Stimulated activated CD4-positive, alpha-beta T cell treated with anti-CD3 and anti-CD28 coated beads, Interleukin-12 subunit alpha, Interleukin-12 subunit beta, amount 100 ng/mL, for 48 hours (primary cell): ENCODE measurements at regions not wholly inside any gene's neighbourhood (a gene's known extent, or its start where the extent isn't known, plus 50 kb on each side); places are given as distances from the start of the nearest gene placed in this dataset.
"Not testable (repeated sequence)": the region's sequence is repeated elsewhere in the genome, so short reads cannot be mapped to it uniquely, and the experiment has no call there.

Experiments used
- DNase-seq, 3 donors: peaks; one replicate each; pipeline ENCODE4 v3.0.0-alpha.2; 2020; ENCODE audit warnings: low read depth in 2 of 3, low spot score in 1 of 3

DNA sequence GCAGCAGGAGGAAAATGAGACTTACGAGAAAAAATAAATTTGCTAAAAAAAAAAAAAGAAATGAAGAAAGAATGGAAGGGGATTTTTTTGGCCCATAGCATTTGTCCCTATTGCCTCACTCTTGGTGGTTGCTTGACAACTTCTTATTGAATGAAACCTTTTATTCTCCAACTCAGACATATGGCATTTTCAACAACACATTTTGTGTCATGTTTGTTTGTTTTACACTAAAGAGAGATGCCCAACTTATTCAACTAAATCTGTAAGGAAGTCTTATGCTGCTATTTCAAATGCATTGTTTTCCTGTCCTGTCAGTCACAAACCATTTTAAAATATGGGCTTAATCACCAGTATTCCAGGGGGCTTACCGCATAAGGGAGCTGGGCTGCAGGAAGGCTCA is 409.1 kb upstream of the TENM3 start:
- DNase-seq = no peak

DNA sequence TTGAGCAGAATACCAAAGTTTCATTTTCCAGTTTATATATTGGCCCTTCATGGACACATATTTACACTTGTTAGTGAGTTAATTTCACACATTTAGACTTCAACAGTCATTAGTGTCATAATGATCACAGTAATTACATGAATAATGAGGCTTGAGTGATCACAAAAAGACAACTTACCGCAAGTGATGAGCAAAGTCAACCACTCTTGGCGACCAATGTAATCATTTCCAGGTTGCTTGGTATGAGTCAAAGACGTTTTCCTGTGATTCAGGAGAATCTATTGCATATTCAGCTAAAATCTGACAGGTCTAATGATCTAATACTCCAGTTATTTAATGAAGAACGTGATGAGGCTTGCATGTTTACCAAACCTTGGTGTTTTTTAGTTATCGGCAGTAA is 407.9 kb upstream of the TENM3 start:
- DNase-seq = no peak

DNA sequence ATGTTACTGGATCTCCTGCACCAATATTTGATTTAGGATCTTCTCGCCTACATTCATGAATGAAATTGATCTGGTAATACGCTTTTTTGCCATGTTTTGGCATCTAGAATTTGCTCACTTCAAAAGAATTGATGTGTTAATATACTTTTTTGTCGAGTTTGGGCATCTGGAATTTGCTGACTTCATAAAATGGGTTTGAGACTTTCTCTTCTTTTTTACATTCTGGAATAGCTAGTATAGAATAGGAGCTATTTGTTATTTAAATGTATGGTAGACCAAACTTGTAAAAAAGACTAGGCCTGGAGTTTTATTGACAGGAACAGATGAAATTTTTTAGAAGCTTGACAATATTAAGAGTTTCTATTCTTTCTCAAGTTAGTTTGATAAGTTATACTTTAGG is 404.9 kb upstream of the TENM3 start:
- DNase-seq = no peak

DNA sequence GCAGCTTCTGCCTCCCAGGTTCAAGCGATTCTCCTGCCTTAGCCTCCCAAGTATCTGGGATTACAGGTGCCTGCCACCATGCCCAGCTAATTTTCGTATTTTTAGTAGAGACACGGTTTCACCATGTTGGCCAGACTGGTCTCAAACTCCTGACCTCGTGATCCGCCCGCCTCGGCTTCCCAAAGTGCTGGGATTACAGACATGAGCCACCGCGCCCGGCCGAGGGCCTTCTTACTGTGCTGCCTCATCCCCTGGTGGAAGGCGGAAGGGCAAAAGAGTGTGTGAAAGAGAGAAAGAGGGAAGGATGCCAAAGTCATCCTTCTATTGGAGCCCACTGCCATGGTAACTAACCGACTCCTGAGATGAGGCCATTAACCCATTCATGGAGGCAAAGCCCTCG is 399.4 kb upstream of the TENM3 start:
- DNase-seq = not testable (repeated sequence)

DNA sequence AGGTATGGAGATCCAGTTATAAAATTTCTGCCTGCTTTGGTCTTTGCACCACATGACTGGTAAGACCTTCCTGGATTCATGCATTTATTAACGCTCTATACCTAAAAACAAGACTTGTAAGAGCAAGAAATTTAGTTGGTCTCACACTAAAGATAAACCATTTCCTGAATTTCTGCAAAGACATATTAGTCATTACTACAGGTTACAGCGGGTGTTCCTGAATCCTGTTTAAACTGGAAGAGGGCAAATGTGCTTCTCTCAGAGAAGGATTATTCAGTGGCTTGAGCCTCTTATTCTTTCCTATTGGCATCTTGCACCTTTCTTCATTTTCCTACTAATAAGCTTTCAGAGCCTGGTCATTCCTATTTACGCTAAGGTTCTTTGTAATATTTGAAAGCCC is 397.6 kb upstream of the TENM3 start:
- DNase-seq = no peak

DNA sequence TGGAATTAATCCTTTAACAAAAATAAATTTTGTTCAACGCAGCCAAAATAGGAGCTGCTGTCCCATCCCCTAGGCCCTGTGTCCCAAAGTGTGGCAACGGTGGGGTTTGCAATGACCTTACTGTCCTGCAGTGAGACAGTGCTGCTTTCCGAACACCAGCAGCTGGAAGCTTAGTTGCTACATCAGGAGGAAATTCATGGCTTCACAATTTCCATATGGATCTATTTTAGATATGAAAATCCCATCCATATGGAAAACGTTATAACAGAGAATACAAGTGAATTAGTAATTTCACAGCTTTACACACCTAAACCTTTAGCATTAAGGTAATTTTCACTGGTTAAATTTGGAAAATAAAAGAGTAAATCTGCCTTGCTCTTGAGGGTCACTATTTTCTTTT is 396.3 kb upstream of the TENM3 start:
- no peak for DNase-seq

DNA sequence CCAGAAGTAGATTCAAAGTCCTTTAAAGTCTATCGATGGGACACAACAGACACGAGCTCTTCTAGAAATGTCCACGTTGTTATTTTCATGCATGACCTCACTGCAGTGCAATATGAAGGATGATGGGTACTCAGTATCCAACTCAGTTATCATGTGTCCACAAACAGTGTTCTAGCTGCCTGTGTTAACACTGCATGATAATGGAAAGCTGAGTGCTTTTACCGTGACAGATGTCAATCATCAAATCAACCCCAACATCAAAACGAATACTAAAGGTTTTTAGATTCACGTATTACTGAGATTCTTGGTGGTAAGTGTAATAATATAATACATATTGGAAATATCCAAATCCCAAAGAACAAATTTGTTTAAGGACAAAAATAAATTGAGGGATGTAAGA is 394.8 kb upstream of the TENM3 start:
- no peak for DNase-seq

DNA sequence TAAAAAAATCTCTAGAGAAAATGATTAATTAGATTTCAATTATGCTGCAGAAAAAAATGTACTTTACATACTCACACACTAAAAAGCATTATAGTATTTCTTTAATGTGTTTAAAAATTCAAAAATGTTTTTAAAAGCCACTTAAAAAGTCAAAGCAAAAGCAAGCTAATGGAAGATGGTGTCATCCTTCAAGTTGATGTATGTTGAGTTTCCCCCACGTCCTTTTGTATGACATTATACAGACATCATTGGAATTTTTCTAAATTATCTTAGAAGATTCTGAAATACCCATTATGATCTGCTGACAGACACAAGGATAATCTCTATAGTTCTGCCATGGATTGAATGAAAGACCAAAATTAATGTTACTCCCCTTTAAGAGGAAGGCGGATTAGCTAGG is 393.7 kb upstream of the TENM3 start:
- DNase-seq = no peak

DNA sequence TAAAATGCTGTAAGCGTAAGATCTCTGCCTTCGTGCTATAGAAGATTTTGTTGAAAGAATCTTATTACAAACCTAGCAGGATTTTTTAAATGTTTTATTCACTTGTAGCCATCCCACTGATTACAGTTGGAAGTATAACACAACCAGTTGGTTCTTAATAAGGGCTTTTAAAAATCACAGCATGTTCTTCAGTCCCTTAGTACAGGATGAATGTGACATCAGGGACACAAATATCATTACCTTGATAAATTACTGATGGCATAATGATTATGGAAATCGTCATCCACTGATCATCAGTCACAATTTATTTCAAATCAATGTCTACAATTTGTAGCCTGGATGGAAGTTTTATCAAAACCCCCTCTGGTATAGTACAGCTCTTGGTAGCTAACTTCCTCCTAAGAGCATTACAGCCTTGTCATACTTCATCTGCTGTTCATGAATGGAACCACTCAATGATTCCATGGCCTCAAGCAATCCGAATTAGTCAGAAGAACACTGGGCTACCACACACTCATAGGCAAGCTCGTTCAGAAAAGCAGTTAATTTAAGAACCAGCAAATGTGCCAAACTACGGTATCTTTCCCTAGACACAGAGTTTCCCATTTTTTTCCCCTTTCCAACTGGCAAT is 389.2 kb upstream of the TENM3 start:
- DNase-seq = no peak

DNA sequence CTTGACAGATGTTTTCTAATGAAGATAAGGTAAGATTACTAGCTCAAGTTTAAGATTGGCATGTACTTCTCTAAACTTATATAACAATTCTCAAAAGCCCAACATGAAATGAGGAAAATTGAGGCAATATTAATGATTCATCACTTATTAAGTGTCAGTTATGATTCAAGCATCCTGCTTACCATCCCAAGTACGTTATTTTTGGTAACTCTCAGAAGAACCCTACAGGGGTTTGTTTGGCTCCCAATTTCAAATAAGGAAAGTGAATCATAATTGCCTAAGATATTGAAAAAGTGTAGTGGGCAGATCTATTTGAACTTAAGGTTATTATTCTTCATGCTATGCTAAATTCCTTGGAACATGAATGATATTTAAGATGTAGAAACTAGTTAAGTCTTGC is 387.9 kb upstream of the TENM3 start:
- no peak for DNase-seq

DNA sequence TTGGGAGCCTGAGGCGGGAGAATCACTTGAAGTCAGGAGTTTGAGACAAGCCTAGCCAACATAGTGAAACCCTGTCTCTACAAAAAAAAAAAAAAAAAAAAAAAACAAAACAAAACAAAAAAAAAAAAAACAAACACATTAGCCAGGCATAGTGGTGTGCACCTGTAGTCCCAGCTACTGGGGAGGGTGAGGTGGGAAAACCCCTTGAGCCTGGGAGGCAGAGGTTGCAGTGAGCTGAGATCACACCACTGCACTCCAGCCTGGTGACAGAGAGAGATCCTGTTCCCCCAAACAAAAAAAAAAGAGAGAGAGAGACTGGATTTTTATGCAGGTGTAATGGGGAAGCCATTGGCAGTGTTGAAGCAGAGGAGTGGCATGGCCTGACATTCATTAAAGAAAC is 385.7 kb upstream of the TENM3 start:
- not testable (repeated sequence) for DNase-seq

DNA sequence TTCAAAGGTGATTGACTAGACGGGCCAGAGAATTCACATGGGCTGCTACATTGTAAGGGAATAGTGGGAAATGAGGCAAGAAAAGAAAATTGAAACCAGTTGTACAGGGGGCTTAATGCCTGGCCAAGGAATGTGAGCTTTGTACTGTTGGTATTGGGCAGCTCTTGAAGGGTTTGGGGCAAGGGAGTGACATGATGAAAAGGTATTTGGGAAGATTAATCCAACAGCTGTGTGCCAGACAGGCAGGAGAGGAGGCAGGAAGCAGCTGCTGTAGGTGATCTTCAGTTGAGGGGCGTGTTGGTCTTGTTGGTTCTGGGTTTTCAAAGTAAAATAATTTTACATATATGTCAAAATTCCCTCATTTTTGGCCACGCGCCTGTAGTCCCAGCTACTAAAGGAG is 384.5 kb upstream of the TENM3 start:
- DNase-seq = no peak

DNA sequence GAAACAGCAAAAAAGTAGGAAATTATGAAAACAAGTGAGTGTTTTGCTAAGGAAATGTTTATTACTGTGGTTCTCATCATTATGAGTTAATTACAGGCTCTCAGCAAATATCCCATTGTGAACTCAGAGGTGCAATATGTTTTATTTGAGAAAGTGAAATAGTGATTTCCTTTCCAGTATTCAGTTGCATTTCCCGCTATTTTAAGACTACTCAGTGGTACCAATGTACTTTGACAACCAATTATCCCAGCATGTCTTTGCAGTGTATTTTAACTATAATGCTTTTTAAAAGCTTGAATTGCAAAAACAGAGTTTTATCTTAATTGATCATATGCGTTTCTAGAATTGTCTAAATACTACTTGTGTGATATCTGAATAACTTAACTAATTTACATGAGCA is 383.8 kb upstream of the TENM3 start:
- DNase-seq = no peak

DNA sequence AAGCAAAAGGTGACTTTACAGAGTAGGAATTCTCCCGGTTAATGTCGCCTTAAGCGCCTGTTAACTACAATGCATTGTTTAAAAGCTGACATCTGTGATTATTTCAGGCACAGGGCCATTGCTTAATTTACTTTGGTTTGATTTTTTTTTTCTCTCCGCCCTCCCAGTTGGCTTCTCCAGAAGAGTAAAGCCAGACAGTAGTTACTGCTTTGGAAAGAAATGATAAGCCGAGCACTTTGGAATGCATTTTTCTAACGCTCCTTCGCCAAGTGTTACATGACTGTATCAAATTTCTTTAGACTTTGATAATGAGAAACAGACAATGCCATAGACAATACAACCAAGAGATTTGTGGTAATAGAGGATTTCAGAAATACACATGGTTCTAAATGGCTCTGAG is 383.0 kb upstream of the TENM3 start:
- DNase-seq = no peak

DNA sequence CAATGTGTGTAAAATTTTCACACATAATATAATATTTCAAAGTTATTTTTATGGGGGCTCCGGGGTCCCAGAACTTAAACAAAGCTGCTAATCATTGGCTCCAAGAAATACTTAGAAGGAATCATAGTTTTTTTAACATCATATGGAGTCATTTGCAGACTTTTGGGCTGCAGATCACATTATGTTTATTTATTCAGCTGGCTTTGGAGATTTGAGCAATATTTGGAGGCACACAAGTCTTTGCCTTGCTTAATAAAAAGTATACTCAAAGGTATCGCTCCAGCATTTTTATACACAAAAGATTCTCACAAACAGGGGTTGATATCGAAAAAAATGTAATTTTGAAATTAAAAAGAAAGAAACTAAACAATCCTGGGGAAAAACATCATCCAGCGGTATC is 382.5 kb upstream of the TENM3 start:
- DNase-seq = no peak

DNA sequence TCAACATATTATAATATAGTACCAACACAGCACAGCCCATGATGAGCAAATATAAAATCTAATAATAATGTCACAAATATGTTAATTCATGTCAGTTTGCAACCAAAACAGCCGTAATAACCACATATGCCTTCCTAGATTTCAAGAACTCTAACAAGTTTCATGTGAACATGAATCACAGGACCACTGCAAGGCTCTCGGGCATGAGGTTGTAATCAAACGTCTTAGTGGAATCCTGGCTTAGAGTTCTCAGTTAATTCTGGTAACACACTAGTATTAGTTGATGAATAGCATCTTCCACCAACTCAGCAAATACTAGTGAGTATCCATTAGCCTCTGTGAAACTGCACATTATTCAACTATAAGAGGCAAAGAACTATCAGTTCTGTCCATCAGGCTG is 379.3 kb upstream of the TENM3 start:
- DNase-seq = no peak

DNA sequence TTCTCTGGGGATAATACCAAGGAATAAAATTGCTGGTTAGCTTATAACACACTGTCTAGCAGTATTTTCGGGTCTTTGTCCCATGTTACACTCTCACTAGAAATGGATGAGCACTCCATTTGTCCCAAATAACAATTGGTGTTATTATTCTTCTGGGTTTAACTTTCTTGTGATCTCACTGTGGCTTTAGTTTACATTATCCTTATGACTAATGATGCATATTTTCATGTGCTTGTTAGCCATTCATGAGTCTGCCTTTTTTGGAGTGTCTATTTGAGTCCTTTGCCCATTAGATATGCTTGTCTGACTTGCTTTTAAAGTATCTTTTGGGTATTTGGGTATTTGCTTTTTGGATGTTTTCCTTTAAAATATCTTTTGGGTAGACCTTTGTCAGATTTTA is 372.9 kb upstream of the TENM3 start:
- DNase-seq = no peak

DNA sequence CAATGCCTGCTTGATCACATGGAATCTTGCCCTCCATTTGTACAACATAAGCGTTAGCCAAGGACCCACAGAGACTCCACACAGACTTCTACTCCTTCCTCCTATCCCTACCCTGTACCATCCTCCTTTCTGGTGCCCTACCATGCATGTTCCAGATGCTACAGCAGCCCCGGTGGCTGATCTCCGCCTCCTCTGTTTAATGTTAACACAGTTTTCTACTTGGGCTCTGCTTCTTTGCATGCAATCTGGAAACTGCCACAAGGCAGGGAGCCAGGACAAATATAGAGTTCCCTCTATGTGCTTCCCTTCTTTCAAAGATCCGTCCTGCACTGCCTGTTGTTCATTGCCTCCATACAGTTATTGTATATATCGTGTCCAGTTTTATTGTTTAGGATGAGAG is 368.6 kb upstream of the TENM3 start:
- DNase-seq = no peak

DNA sequence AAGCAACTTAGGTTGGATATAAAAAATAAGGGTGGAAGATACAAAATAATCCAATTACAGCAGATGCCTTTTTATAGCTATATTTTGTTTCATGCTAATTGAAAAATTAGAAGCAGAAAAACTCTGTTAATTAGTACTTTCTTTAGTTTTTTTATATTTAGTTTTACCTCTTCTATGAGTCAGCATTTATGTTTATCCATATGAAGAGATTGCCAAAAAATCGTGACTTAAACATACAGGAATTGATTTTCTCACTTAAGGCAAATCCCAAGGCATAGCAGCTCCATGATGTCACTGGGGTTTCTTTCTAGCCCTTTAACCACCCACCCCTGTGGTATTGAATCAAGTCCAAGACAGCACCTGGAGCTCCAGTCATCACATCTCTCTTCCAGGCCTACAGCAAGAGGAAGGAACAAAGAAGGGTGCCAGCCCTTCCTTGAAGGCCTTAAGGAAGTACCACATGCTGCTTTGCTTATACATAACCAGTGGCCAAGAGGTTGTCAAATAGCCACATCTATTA is 365.8 kb upstream of the TENM3 start:
- DNase-seq = no peak

DNA sequence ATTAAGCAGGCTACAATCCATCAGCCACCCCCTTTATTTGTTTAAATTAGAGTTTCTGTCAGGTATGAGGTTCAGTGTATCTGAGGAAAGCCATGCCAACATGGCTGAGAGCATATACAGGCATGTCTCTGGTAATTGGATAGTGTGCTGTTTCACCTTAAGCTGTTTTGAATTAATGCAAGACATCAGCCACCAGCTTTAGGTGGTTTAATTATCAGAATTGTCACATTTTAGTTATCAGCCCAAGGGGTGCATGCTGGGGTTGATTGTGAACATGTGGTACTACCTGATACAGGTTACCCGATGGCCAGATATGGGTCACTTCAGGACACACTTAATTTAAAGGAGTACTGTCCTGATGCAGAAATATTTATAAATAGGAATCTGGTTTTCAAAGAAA is 353.2 kb upstream of the TENM3 start:
- no peak for DNase-seq

DNA sequence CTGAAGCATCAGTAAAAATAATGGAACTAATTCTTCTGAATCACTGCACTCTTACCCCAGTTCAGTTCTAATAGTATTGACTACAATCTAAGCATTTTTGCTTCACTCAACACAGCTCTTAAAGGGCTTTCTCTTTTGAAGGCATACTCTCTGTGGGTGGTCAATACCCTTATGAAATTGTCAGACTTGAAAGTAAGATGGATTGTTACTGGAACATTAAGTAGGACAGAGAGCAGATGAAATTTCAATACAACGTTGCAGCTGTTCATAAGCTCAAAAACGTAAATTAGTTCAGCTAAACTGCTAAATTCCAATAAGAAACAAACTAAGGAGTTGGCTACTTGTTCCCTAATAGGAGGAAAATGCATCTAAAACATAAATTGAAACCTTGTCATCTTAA is 352.3 kb upstream of the TENM3 start:
- no peak for DNase-seq

DNA sequence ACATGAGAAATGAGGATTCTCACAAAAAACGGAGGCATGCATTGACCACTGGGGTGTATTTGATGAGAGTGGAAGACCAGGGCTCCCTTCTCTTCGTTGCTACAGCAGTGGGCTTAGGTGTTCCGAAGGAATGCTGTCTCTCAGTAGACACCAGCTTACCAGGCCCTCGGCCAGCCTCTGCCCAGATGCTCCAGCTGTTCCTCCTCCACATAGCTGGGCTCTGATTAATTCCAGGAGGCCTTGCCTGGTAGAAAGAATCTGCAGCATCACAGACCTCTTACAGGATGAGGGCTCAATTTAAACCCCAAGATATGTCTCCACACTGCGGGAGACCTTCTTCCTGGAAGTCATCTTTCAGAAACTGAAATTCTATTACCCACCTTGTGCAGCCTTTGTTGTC is 346.6 kb upstream of the TENM3 start:
- DNase-seq = no peak

DNA sequence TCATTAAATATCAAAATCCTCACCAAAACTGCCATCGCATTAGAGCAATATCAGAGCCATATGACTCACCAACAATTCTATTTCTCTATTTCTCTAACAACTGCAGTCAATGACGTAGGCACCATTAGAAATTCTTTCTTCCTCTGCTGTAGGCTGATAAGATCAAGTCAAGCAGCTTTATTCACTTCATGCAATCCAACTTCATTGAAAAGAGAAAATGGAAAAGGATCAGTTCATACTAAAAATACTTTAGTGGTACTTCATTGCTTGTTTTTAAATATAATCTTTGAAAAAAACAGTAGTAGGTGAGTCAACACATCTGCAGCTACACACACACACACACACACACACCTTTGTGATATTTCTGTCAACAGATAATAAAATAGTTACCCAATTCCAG is 345.3 kb upstream of the TENM3 start:
- no peak for DNase-seq

DNA sequence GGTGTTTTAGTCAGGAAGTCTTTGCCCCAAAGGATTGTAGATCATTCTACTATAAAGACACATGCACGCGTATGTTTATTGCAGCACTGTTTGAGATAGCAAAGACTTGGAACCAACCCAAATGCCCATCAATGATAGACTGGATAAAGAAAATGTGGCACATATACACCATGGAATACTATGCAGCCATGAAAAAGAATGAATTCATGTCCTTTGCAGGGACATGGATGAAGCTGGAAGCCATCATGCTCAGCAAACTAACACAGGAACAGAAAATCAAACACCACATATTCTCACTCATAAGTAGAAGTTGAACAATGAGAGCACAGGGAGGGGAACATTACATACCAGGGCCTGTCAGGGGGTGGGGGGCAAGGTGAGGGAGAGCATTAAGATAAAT is 340.8 kb upstream of the TENM3 start:
- DNase-seq = not testable (repeated sequence)
